K562 (cell line): ENCODE measurements at regions not wholly inside any gene's neighbourhood (a gene's known extent, or its start where the extent isn't known, plus 50 kb on each side); places are given as distances from the start of the nearest gene placed in this dataset.

Experiments
- ATAC-seq: fragments of 200-7000 bp; cut with Tn5 transposase; 3 replicates; pipeline ENCODE4 v1.9.1; 2020; ENCODE audit warnings: moderate library complexity
- BruUV-seq: library from RNA; stranded (reverse); fragments of 400-500 nt; replicated peaks from 2 replicates; lab custom pipeline; 2021; lab: Mats Ljungman, UMichigan
- CTCF ChIA-PET: fragments of 300-600 bp; formaldehyde crosslinking; extraction: SDS; loops from one replicate; lab custom pipeline; 2021; ENCODE audit warnings: low intra/inter-chr PET ratio; lab: Yijun Ruan, JAX
- POLR2A ChIA-PET: fragments of 300-600, 350-650 bp; sonication (Branson Sonifier 250); formaldehyde crosslinking; extraction: SDS; loops from one replicate; lab custom pipeline; 2021; ENCODE audit warnings: antibody characterized with exemption, inconsistent platforms; lab: Yijun Ruan, JAX
- DNase-seq, 4 experiments: peaks; one replicate each; pipeline versions ENCODE4 v3.0.0 to v3.0.0-alpha.2; 2011 to 2018; ENCODE audit warnings: low spot score in 3 of 4, mixed read lengths in 3 of 4; ENCODE audit errors: extremely low read depth in 1 of 4
- FAIRE-seq: peaks from 2 replicates; lab custom pipeline; 2011; peaks lifted over from hg19 to GRCh38; lab: Jason Lieb, UNC
- H2AFZ ChIP-seq: 2 replicates; pipeline ENCODE4 v1.6.0; 2011; ENCODE audit warnings: low read depth, low read length, control low read depth, inconsistent platforms
- H3K27ac ChIP-seq: fragments of 200-600 bp; 3 replicates; pipeline ENCODE4 v1.8.0; 2011; ENCODE audit warnings: low read depth, mild to moderate bottlenecking, control low read depth, inconsistent platforms, low read length, moderate library complexity, mixed read lengths; ENCODE audit errors: extremely low read depth
- H3K27me3 ChIP-seq, 2 experiments: fragments of 300-600 bp in 1 of 2; 2 replicates in 1 of 2; 3 replicates in 1 of 2; pipeline versions ENCODE4 v1.6.0 to v1.8.0; 2011; ENCODE audit warnings: inconsistent platforms in 2 of 2, low read length in 2 of 2, mild to moderate bottlenecking in 1 of 2, mixed read lengths in 1 of 2, moderate library complexity in 1 of 2; ENCODE audit not compliant: control insufficient read depth in 2 of 2, insufficient read depth in 2 of 2
- H3K36me3 ChIP-seq: fragments of 300-600 bp; 3 replicates; pipeline ENCODE4 v1.8.0; 2011; ENCODE audit warnings: mild to moderate bottlenecking, low read length, inconsistent platforms; ENCODE audit not compliant: control insufficient read depth, insufficient read depth
- H3K4me1 ChIP-seq, 2 experiments: fragments of 200-600 bp in 1 of 2; replicated peaks in 1 of 2; 2 replicates in 1 of 2; 3 replicates in 1 of 2; pipeline versions ENCODE4 v1.5.1 to v1.8.0; 2011; ENCODE audit warnings: inconsistent platforms in 2 of 2, low read length in 2 of 2, mild to moderate bottlenecking in 1 of 2, mixed read lengths in 1 of 2, moderate library complexity in 1 of 2; ENCODE audit not compliant: control insufficient read depth in 2 of 2, insufficient read depth in 2 of 2
- H3K4me2 ChIP-seq: 2 replicates; pipeline ENCODE4 v1.6.1; 2011; ENCODE audit warnings: low read length, control low read depth, inconsistent platforms, mixed read lengths; ENCODE audit not compliant: insufficient read depth
- H3K4me3 ChIP-seq: fragments of 200-600 bp; sonication (generic), shearing (Covaris generic); 2 replicates; pipeline ENCODE4 v1.5.1; 2016; ENCODE audit warnings: control low read depth, inconsistent platforms
- H3K79me2 ChIP-seq: fragments of 200-600 bp; 3 replicates; pipeline ENCODE4 v1.8.0; 2011; ENCODE audit warnings: low read length, inconsistent platforms; ENCODE audit not compliant: control insufficient read depth, insufficient read depth
- H3K9ac ChIP-seq, 2 experiments: 2 replicates each; pipeline versions ENCODE4 v1.6.0 to v1.6.1; 2011; ENCODE audit warnings: low read depth in 2 of 2, low read length in 2 of 2, control low read depth in 1 of 2, inconsistent platforms in 1 of 2, mild to moderate bottlenecking in 1 of 2, mixed read lengths in 1 of 2; ENCODE audit not compliant: insufficient read depth in 1 of 2
- H3K9me1 ChIP-seq: one replicate; pipeline ENCODE4 v1.6.0; 2011; ENCODE audit warnings: inconsistent platforms, mild to moderate bottlenecking, low read length, moderate library complexity; ENCODE audit not compliant: control insufficient read depth, insufficient read depth
- H3K9me3 ChIP-seq: replicated peaks from 2 replicates; pipeline ENCODE4 v1.5.1; 2011; ENCODE audit warnings: low read depth, low read length, inconsistent platforms; ENCODE audit not compliant: control insufficient read depth, insufficient read depth
- H4K20me1 ChIP-seq: replicated peaks from 2 replicates; pipeline ENCODE4 v1.6.1; 2011; ENCODE audit warnings: low read length, inconsistent platforms, mixed read lengths; ENCODE audit not compliant: control insufficient read depth, insufficient read depth
- CHAMP1 ChIP-seq: fragments of 450-650 bp; IDR thresholded peaks from 2 replicates; pipeline ENCODE4 v1.6.1; 2016; ENCODE audit warnings: mild to moderate bottlenecking
- CSDE1 ChIP-seq, 2 experiments: fragments of 450-650 bp; IDR thresholded peaks; 2 replicates each; pipeline ENCODE4 v1.6.1; 2016; ENCODE audit warnings: mild to moderate bottlenecking in 1 of 2
- EP300 ChIP-seq: IDR thresholded peaks from 2 replicates; pipeline ENCODE4 v1.6.1; 2012; ENCODE audit warnings: low read length, improper control_type of control experiment
- EP400 ChIP-seq: fragments of 450-650 bp; IDR thresholded peaks from 2 replicates; pipeline ENCODE4 v1.6.1; 2017; ENCODE audit warnings: antibody characterized with exemption, mild to moderate bottlenecking, moderate library complexity
- GATAD2B ChIP-seq: fragments of 450-650 bp; IDR thresholded peaks from 2 replicates; pipeline ENCODE4 v1.6.1; 2017; ENCODE audit warnings: mild to moderate bottlenecking, borderline replicate concordance
- HOXB6 ChIP-seq: fragments of 250-450 bp; sonication (Bioruptor Pico); IDR thresholded peaks from 2 replicates; pipeline ENCODE4 v1.5.1; 2022; ENCODE audit warnings: mild to moderate bottlenecking, borderline replicate concordance
- HSF4 ChIP-seq: fragments of 250-450 bp; sonication (Bioruptor Pico); IDR thresholded peaks from 2 replicates; pipeline ENCODE4 v2.1.2; 2022; ENCODE audit warnings: mild to moderate bottlenecking, moderate library complexity, borderline replicate concordance
- IFI16 ChIP-seq: fragments of 250-450 bp; sonication (Bioruptor Pico); IDR thresholded peaks from 2 replicates; pipeline ENCODE4 v2.1.2; 2022; ENCODE audit warnings: mild to moderate bottlenecking, inconsistent platforms
- SAFB ChIP-seq: fragments of 200-400 bp; formaldehyde crosslinking; IDR thresholded peaks from 2 replicates; pipeline ENCODE4 v1.6.1; 2017; ENCODE audit warnings: low read depth, low read length, borderline replicate concordance
- SNIP1 ChIP-seq: fragments of 450-650 bp; IDR thresholded peaks from 2 replicates; pipeline ENCODE4 v1.7.1; 2017; ENCODE audit warnings: low read depth, mild to moderate bottlenecking
- STAT6 ChIP-seq: sonication (generic); formaldehyde crosslinking; IDR thresholded peaks from 2 replicates; pipeline ENCODE4 v1.8.1; 2023; ENCODE audit warnings: mild to moderate bottlenecking, missing genetic modification reagents
- ZBTB17 ChIP-seq: fragments of 450-650 bp; formaldehyde crosslinking; IDR thresholded peaks from 2 replicates; pipeline ENCODE4 v1.4.0; 2020; ENCODE audit warnings: mild to moderate bottlenecking
- WGBS: fragments of 100-300 bp; shearing (Covaris generic); methylation state at CpG from one replicate; pipeline ENCODE4 v1.1.6; 2016; ENCODE audit warnings: low coverage, mixed read lengths; ENCODE audit not compliant: insufficient coverage; ENCODE audit errors: missing lambda C conversion rate; 5-methylcytosine and 5-hydroxymethylcytosine counted together
- in situ Hi-C: fragments of 300-500 bp; cut with MboI; formaldehyde crosslinking; loops from 4 replicates; pipeline ENCODE4 v1.15.0; 2018; ENCODE audit warnings: inconsistent platforms, mixed read lengths
- intact Hi-C: fragments of 100-400 bp; cut with micrococcal nuclease; formaldehyde crosslinking; loops from 2 replicates; pipeline ENCODE4 v1.14.2; 2022
- TF ChIP-seq, protein P1 (sequence below), 2 experiments: fragments of 200-800 bp in 1 of 2; sonication (Bioruptor generic) in 1 of 2; sonication (generic) in 1 of 2; formaldehyde crosslinking in 1 of 2; IDR thresholded peaks in 1 of 2; conservative IDR thresholded peaks in 1 of 2; 2 replicates each; pipeline versions ENCODE4 v1.5.0 to v1.6.1; 2016 to 2020; ENCODE audit warnings: missing compliant biosample characterization in 1 of 2, missing genetic modification characterization in 1 of 2, missing genetic modification reagents in 1 of 2
- TF ChIP-seq, protein P2 (sequence below), 2 experiments: fragments of 450-650 bp in 1 of 2; sonication (generic) in 1 of 2; formaldehyde crosslinking in 1 of 2; IDR thresholded peaks in 1 of 2; conservative IDR thresholded peaks in 1 of 2; 2 replicates each; pipeline versions ENCODE4 v1.6.1 to v1.8.1; 2016 to 2023; ENCODE audit warnings: mild to moderate bottlenecking in 2 of 2, moderate library complexity in 2 of 2, inconsistent platforms in 1 of 2, missing genetic modification reagents in 1 of 2

- TF ChIP-seq EP400 (no peak), CSDE1 (IDR thresholded peaks at IDR 0.05) (no peak), STAT6 (CRISPR knock-in tag) (no peak)
- TF ChIP-seq, protein P1, sequence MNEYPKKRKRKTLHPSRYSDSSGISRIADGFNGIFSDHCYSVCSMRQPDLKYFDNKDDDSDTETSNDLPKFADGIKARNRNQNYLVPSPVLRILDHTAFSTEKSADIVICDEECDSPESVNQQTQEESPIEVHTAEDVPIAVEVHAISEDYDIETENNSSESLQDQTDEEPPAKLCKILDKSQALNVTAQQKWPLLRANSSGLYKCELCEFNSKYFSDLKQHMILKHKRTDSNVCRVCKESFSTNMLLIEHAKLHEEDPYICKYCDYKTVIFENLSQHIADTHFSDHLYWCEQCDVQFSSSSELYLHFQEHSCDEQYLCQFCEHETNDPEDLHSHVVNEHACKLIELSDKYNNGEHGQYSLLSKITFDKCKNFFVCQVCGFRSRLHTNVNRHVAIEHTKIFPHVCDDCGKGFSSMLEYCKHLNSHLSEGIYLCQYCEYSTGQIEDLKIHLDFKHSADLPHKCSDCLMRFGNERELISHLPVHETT (CRISPR knock-in tag; conservative IDR thresholded peaks at IDR 0.05 in 1 of 2, IDR thresholded peaks at IDR 0.05 in 1 of 2), result no peak
Observed at GRCh38 chr14:98819867-98820206, 452.2 kb downstream of the BCL11B start (continued).

DNA sequence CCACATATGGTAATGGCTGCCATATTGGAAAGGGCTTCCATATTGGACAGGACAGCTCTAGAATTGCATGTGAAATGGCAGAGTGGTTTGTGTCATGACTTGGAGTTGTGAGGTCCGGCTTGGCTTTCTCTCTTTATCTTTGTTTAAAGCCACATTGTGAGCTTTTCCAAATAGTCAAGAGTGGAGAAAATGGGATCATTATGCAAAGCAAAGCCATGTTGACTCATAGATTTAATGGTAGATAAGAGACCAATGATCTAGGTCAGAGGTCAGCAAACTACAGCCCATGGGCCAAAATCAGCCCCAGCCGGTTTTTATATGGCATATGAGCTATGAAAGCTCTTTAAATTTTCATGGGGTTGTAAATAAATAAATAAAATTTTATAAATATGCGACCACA, 449.1 kb downstream of the BCL11B start:
- ATAC-seq (no peak), FAIRE-seq (no peak), DNase-seq (peak in 2 of 4 experiments; percentile 7 to 8)
- no peak overlapping the region for H3K4me2 ChIP-seq
- H3K27me3 ChIP-seq, result no peaks in the 10 kb centered on the region
- BruUV-seq, result no TSS peak
- 0% methylated on average over 3 of the region's 3 CpGs for WGBS
- POLR2A ChIA-PET, result interaction anchor here (0.7 kb wide), 1 partner anchor 30 kb away, joined by 3 read pairs; no protein-coding TSS in a partner anchor
- H2AFZ ChIP-seq, result no peak overlapping the region
- CTCF ChIA-PET, result no interaction called here
- no peak overlapping the region for H3K9ac ChIP-seq
- no peaks in the 10 kb centered on the region for H4K20me1 ChIP-seq
- H3K36me3 ChIP-seq, result no peaks in the 10 kb centered on the region
- H3K79me2 ChIP-seq, result no peaks in the 10 kb centered on the region
- intact Hi-C loops (no loop called here), in situ Hi-C loops (no loop called here)
- H3K4me1 ChIP-seq, result no peaks in the 10 kb centered on the region
- H3K9me3 ChIP-seq, result no peaks in the 10 kb centered on the region
- no peak overlapping the region for H3K4me3 ChIP-seq
- no peaks in the 10 kb centered on the region for H3K9me1 ChIP-seq
- H3K27ac ChIP-seq, result no peak overlapping the region
- TF ChIP-seq CHAMP1, result no peak
- no peak for TF ChIP-seq ZBTB17
- TF ChIP-seq GATAD2B, result no peak
- TF ChIP-seq, protein P2, sequence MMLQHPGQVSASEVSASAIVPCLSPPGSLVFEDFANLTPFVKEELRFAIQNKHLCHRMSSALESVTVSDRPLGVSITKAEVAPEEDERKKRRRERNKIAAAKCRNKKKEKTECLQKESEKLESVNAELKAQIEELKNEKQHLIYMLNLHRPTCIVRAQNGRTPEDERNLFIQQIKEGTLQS (IDR thresholded peaks at IDR 0.05), result no peak
- TF ChIP-seq, protein P2 (CRISPR knock-in tag; conservative IDR thresholded peaks at IDR 0.05), result no peak
- no peak for TF ChIP-seq EP300
- no peak for TF ChIP-seq IFI16
- no peak for TF ChIP-seq SNIP1
- no peak for TF ChIP-seq HSF4 (CRISPR knock-in tag)
- TF ChIP-seq SAFB, result no peak
- TF ChIP-seq HOXB6 (CRISPR knock-in tag), result no peak
